ENCODE measurements at regions not wholly inside any gene's neighbourhood (a gene's known extent, or its start where the extent isn't known, plus 50 kb on each side); places are given as distances from the start of the nearest gene placed in this dataset.

- TF ChIP-seq TAF1 (IDR thresholded peaks at IDR 0.05; ENCODE audit: low read depth, low read length) (no peak), POLR2AphosphoS5 (IDR thresholded peaks at IDR 0.05; ENCODE audit: low read depth, low read length) (no peak), POU2F2 (IDR thresholded peaks at IDR 0.05; ENCODE audit: low read depth, low read length) (no peak), SPI1 (IDR thresholded peaks at IDR 0.05; ENCODE audit: low read depth, low read length) (no peak), PAX5 (IDR thresholded peaks at IDR 0.05; ENCODE audit: insufficient read depth, low read length, severe bottlenecking) (no peak)
- FAIRE-seq = no peak
- no peak for DNase-seq (ENCODE audit: insufficient read length, low spot score)
Measured at GRCh38 chr10:52984169-52984568, 211.6 kb upstream of the MBL2 start.

DNA sequence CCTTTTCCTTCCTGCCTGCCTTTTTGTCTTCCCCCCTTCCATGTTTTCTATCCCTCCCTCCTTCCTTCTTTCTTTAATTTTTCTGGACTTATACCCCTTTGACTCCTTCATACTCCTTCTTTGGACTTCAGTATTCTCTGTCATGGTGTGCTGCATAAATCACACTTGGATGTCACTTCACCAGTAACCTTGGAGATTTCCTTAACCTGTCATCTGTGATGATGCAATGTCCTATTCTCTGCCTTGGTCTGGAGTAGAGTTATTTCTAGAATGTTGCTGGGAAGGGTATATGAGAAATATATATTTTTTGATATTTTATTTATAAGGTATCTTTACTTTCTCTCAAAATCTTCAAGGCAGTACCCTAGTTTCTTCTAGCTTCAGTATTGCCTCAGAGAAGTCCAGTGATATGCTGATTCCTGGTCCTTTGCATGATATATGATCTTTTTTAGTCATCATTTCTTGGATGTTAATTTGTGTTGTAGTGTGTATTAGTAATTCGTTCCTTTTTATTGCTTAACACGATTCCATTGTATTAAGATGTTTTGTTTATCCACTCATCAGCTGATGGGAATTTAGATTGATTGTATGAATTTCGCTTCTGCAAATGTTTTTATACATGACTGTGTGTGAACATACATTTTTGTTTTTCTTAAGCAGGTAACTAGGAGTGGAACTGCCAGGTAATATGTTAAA lies 206.9 kb upstream of the MBL2 start:
- TF ChIP-seq POLR2A (IDR thresholded peaks at IDR 0.05; ENCODE audit: low read depth, low read length) (no peak), POLR2AphosphoS5 (IDR thresholded peaks at IDR 0.05; ENCODE audit: low read depth, low read length) (no peak), TAF1 (IDR thresholded peaks at IDR 0.05; ENCODE audit: low read depth, low read length) (no peak), SPI1 (IDR thresholded peaks at IDR 0.05; ENCODE audit: low read depth, low read length) (no peak), POU2F2 (IDR thresholded peaks at IDR 0.05; ENCODE audit: low read depth, low read length) (no peak), PAX5 (IDR thresholded peaks at IDR 0.05; ENCODE audit: insufficient read depth, low read length, severe bottlenecking) (no peak)
- no peak for DNase-seq (ENCODE audit: insufficient read length, low spot score)
- no peak for FAIRE-seq

DNA sequence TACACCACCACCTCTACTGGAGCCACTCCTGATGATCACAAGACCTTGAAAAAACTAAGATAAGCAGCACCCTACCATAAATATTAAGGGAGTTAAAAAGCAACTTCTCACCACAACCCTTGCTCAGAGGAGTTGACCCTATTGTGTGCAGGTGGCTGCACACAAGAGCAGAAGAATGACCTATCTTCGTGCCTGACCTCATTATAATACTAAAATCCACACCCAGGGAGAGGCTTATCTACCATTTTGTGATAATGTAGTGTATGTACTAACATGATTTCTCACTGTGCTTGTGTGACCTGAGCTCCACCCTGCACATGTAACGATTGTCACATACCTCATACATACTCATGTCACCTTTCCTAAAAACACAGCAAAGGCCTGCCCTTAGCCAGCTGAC lies 205.0 kb upstream of the MBL2 start:
- DNase-seq (ENCODE audit: insufficient read length, low spot score) = no peak
- no peak for TF ChIP-seq POU2F2 (IDR thresholded peaks at IDR 0.05; ENCODE audit: low read depth, low read length)
- TF ChIP-seq SPI1 (IDR thresholded peaks at IDR 0.05; ENCODE audit: low read depth, low read length) = no peak
- TF ChIP-seq PAX5 (IDR thresholded peaks at IDR 0.05; ENCODE audit: insufficient read depth, low read length, severe bottlenecking) = no peak
- no peak for TF ChIP-seq TAF1 (IDR thresholded peaks at IDR 0.05; ENCODE audit: low read depth, low read length)
- TF ChIP-seq POLR2A (IDR thresholded peaks at IDR 0.05; ENCODE audit: low read depth, low read length) = no peak
- no peak for TF ChIP-seq POLR2AphosphoS5 (IDR thresholded peaks at IDR 0.05; ENCODE audit: low read depth, low read length)
- FAIRE-seq = no peak

DNA sequence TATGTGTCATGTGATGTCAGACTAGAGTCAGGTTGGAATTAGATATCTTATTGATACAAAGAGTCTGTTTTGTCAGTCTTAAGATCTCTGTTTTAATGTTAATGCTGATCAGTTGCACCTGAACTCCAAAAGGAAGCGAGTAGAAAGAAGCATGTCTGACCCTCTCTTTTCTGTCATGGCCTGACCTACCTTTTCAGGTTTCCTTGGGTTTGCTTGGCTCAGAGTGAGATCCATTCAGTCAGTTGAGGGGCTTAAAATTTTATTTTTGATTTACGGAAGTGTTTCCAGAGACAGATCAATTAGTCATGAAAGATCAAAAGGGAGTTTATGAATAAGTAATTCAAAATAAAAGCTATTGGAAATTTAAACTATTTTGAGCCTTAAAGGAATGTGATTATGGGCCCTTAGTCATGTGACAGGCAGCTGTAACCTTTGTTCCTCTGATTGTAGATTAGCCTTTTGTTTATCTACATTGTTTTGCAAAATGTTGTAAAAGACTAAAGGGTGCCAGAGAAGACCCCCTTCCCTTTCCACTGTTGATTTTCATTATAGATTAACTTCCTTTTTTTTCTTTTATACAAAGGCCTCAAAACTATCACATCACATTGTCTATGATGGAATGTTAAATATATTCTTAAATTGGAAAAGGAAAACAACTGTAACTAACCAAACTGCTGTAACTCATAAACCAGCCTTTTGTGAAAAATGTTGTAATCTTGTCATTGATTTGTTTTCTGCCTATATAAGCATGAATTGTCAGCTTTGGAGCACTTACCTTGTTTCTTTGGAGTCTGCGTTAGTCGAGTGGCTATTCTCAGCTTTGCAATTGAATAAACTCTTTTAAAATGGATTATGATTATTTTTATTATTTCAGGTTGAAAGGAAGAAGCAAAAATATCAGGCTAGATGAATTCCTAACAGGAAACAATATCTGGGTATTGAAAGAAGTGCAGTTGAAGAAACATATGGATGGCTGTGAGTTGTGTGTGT lies 195.5 kb upstream of the MBL2 start:
- DNase-seq (ENCODE audit: insufficient read length, low spot score) (no peak), FAIRE-seq (no peak)
- TF ChIP-seq POLR2A (IDR thresholded peaks at IDR 0.05; ENCODE audit: low read depth, low read length) = no peak
- TF ChIP-seq POU2F2 (IDR thresholded peaks at IDR 0.05; ENCODE audit: low read depth, low read length) = no peak
- TF ChIP-seq PAX5 (IDR thresholded peaks at IDR 0.05; ENCODE audit: insufficient read depth, low read length, severe bottlenecking) = no peak
- no peak for TF ChIP-seq TAF1 (IDR thresholded peaks at IDR 0.05; ENCODE audit: low read depth, low read length)
- no peak for TF ChIP-seq SPI1 (IDR thresholded peaks at IDR 0.05; ENCODE audit: low read depth, low read length)
- TF ChIP-seq POLR2AphosphoS5 (IDR thresholded peaks at IDR 0.05; ENCODE audit: low read depth, low read length) = no peak

DNA sequence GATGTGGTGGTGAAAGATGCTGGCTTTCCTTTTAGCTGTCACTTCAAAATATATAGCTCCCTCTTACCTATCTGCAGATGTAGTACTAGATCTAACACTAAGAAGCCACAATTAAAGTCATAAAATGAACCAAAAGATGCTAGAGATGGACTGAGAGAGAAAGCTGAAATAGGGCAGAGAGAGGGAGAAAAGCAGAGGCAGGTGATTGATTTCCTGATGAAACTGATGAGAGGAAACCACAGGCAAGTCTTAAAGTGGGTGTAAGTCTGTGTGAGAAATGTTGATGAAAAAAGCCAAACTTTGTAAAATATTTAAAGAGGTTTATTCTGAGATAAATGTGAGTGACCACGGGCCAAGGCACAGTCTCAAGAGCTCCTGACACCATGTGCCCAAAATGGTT lies 194.3 kb upstream of the MBL2 start:
- DNase-seq (ENCODE audit: insufficient read length, low spot score) (no peak), FAIRE-seq (no peak)
- TF ChIP-seq TAF1 (IDR thresholded peaks at IDR 0.05; ENCODE audit: low read depth, low read length) (no peak), POU2F2 (IDR thresholded peaks at IDR 0.05; ENCODE audit: low read depth, low read length) (no peak)

GRCh38 chr10:52965938-52966401 lies 193.4 kb upstream of the MBL2 start:
- DNase-seq (ENCODE audit: insufficient read length, low spot score) (peak; percentile 32), FAIRE-seq (peak; percentile 92)
- TF ChIP-seq PAX5 (IDR thresholded peaks at IDR 0.05; ENCODE audit: insufficient read depth, low read length, severe bottlenecking) = no peak
- no peak for TF ChIP-seq POU2F2 (IDR thresholded peaks at IDR 0.05; ENCODE audit: low read depth, low read length)
- TF ChIP-seq TAF1 (IDR thresholded peaks at IDR 0.05; ENCODE audit: low read depth, low read length) = 0 out of 2 replicates have a peak, but pooled peaks have one; percentile 15
- TF ChIP-seq SPI1 (IDR thresholded peaks at IDR 0.05; ENCODE audit: low read depth, low read length) = peak; percentile 98
- no peak for TF ChIP-seq POLR2A (IDR thresholded peaks at IDR 0.05; ENCODE audit: low read depth, low read length)
- TF ChIP-seq POLR2AphosphoS5 (IDR thresholded peaks at IDR 0.05; ENCODE audit: low read depth, low read length) = no peak

GRCh38 chr10:52965509-52965908 lies 192.9 kb upstream of the MBL2 start:
- DNase-seq (ENCODE audit: insufficient read length, low spot score) = no peak
- peak; percentile 23 for FAIRE-seq
- no peak for TF ChIP-seq SPI1 (IDR thresholded peaks at IDR 0.05; ENCODE audit: low read depth, low read length)
- no peak for TF ChIP-seq POU2F2 (IDR thresholded peaks at IDR 0.05; ENCODE audit: low read depth, low read length)
- no peak for TF ChIP-seq POLR2AphosphoS5 (IDR thresholded peaks at IDR 0.05; ENCODE audit: low read depth, low read length)
- TF ChIP-seq TAF1 (IDR thresholded peaks at IDR 0.05; ENCODE audit: low read depth, low read length) = no peak
- no peak for TF ChIP-seq PAX5 (IDR thresholded peaks at IDR 0.05; ENCODE audit: insufficient read depth, low read length, severe bottlenecking)
- TF ChIP-seq POLR2A (IDR thresholded peaks at IDR 0.05; ENCODE audit: low read depth, low read length) = no peak

GRCh38 chr10:52961323-52961722 lies 188.7 kb upstream of the MBL2 start:
- TF ChIP-seq POLR2AphosphoS5 (IDR thresholded peaks at IDR 0.05; ENCODE audit: low read depth, low read length) (no peak), PAX5 (IDR thresholded peaks at IDR 0.05; ENCODE audit: insufficient read depth, low read length, severe bottlenecking) (no peak), TAF1 (IDR thresholded peaks at IDR 0.05; ENCODE audit: low read depth, low read length) (no peak), POU2F2 (IDR thresholded peaks at IDR 0.05; ENCODE audit: low read depth, low read length) (no peak), POLR2A (IDR thresholded peaks at IDR 0.05; ENCODE audit: low read depth, low read length) (no peak), SPI1 (IDR thresholded peaks at IDR 0.05; ENCODE audit: low read depth, low read length) (no peak)
- no peak for FAIRE-seq
- DNase-seq (ENCODE audit: insufficient read length, low spot score) = no peak

GRCh38 chr10:52959810-52960209 lies 187.2 kb upstream of the MBL2 start:
- TF ChIP-seq POLR2A (IDR thresholded peaks at IDR 0.05; ENCODE audit: low read depth, low read length) = no peak
- no peak for TF ChIP-seq PAX5 (IDR thresholded peaks at IDR 0.05; ENCODE audit: insufficient read depth, low read length, severe bottlenecking)
- no peak for TF ChIP-seq SPI1 (IDR thresholded peaks at IDR 0.05; ENCODE audit: low read depth, low read length)
- TF ChIP-seq POU2F2 (IDR thresholded peaks at IDR 0.05; ENCODE audit: low read depth, low read length) = no peak
- no peak for TF ChIP-seq TAF1 (IDR thresholded peaks at IDR 0.05; ENCODE audit: low read depth, low read length)
- no peak for TF ChIP-seq POLR2AphosphoS5 (IDR thresholded peaks at IDR 0.05; ENCODE audit: low read depth, low read length)
- DNase-seq (ENCODE audit: insufficient read length, low spot score) (no peak), FAIRE-seq (no peak)
